HG03520 (cell line): ENCODE measurements at regions not wholly inside any gene's neighbourhood (a gene's known extent, or its start where the extent isn't known, plus 50 kb on each side); places are given as distances from the start of the nearest gene placed in this dataset.

Experiments used
- ATAC-seq: cut with Tn5 transposase; IDR thresholded peaks from one replicate; pipeline ENCODE4 v1.9.1; 2021; ENCODE audit warnings: mild to moderate bottlenecking, moderate library complexity; ENCODE audit not compliant: unreplicated experiment

DNA sequence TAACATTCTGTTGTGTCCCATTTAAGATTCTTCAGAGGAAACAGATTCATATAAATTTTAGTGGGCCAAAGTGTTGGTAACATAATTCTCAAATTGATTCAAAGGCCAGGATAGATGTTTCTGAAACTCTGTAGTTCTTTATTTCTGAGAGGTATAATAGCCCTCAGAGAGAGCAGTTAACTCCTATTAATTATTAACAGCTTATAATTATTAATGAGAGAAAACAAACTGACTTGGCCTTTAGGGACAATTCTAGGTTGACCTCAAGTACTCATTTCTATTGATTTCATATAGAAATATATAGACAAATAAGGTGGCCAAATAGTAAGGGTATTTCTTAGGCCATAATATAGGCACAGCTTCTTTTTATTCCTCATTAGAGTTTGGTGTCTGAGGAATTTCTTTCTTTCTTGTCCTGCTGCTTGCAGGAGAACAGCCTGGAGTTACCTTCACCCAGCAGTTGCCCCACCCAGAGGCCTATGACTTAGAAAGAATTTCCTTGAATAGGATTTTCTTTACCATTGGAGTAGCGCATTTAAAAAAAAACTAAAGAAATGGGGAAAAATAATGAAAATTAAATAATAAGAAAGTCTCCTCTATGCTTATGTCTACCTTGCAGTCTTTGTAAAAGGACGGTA, 1430.1 kb upstream of the SPRY2 start:
- ATAC-seq: no peak

- ATAC-seq: no peak
These were observed 1421.5 kb upstream of the SPRY2 start for GRCh38 chr13:81762449-81762848.

DNA sequence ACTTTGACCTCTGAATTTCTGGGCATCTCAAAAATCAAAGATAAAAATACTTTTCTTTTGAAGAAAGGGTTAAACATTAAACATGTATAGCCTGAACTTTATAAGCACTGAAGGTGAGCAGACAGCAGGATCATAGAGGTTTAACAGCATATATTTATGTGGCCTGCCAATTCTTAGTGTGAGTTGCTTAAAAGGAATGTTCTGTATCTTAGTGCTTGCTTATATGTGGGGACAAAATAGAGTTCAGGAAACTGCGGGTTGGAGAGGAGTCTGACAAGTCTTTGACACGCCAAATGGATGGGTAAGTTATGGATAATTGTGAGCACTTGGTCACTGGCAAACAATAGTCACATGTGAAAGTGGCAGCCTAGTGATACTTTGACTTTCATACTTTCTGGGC, 1419.4 kb upstream of the SPRY2 start:
- no peak for ATAC-seq

DNA sequence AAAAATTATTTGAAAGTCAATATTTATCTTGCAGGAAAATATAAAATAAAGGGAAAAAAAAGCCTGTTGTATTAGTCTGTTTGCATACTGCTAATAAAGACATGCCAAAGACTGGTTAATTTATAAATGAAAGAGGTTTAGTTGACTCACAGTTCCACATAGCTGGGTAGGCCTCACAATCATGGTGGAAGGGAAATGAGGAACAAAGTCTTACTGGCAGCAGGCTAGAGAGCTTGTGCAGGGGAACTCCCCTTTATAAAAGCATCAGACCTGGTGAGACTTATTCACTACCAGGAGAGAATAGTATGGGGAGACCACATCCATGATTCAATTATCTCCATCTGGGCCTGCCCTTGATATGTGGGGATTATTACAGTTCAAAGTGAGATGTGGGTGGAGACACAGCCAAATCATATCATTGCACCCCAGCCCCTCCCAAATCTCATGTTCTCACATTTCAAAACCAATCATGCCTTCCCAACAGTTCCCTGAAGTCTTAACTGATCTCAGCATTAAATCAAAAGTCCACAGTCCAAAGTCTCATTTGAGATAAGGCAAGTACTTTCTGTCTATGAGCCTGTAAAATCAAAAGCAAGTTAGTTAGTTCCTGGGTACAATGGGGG, 1416.5 kb upstream of the SPRY2 start:
- no peak for ATAC-seq

DNA sequence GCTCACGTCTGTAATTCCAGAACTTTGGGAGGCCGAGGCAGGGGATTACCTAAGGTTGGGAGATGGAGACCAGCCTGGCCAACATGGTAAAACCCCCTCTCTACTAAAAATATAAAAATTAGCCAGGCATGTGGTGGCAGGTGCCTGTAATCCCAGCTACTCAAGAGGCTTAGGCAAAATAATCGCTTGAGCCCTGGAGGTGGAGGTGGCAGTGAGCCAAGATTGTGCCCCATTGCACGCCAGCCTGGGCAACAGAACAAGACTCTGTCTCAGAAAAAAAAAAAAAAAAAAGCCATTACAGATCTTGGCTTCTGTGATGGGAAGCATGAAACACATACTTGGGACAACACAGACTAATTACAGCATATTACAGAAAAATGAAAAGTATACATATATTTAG, 1404.5 kb upstream of the SPRY2 start:
- ATAC-seq: no peak

- ATAC-seq: no peak
These were observed 1397.4 kb upstream of the SPRY2 start for GRCh38 chr13:81738364-81738763.

DNA sequence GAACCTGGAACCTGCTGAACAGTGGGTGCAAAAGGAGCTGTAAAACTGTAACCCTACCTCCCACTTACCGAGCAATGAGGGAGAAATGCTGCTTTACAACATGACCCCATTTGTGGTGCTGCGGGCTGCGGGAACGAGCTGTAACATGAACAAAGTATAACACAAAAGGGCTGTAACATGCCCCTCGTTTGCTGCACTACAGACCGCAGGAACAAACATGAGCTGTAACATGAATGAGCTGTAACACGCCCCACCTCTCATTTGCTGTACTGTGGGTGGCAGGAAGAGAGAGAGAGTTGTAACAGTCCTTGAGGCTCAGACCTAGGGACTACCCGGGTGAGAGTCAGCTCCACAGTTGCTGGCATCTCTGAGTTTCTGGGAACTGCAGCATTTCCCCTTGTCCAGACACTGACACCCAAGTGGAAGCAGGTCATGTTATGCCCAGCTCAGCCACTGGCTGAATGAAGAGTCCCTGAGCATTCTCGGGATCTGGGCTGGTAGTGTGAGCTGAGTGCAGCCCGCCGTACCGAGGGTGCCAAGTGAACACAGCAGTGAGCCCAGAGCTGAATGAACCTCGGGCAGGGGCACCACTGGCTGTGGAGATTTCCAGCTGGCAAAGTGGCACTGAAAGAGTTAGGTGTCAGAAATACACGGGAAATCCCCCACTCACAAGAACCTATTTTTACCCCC, 1385.3 kb upstream of the SPRY2 start:
- no peak for ATAC-seq

DNA sequence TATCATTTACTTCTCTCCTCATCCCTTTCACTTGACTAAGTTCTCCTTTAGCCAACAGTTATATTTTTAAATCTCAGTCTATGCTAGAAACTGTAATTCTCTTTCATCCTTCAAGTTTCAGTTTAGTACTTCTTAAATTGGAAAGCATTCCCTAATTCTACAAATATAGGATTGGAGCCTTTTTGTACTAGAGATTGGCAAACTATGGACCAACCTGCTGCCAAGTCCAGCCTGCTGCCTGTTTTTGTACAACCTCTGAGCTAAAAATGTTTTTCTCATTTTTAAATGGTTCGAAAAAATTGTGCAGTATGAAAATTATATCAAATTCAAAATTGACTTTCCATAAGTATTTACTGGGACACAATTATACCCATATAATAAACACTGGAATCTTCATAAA, 1381.5 kb upstream of the SPRY2 start:
- no peak for ATAC-seq

GRCh38 chr13:81721400-81721799, 1380.5 kb upstream of the SPRY2 start:
- no peak for ATAC-seq

DNA sequence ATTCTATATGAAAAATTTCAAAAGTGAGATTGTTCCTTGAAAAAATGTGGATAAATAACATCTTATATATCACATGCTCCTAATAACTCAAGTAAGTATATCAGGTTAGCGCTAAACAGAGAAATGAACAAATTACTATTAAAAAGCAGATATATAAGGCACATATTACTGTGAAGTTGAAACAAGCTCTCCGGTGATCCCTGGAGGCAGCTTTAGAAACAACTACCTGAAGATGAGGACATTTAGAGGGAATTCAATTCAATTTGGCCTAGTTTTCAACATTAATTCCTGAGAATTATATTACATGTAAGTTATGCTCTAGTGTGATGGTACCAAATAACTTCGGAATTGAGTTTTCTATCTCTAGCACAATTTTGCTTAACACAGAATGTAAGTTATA, 1373.6 kb upstream of the SPRY2 start:
- ATAC-seq: no peak

DNA sequence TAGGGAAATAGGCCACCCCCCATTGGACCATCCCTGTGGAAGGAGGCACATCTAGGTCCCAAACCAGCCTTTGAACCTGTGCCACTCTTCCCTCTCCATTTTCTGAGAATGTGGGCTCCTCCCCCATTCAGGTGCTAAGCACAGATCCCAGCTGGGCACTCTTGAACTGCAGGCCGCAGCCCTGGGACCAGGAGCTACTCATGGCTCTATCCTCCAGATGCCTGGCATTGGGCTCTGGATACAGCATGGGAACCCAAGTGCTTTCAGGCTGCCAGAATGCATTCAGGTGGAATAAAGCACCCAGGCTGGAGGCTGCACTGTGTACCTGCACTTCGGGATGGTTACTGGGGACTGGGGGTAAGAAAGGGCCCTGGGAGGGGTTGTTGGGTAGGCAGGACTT, 1372.3 kb upstream of the SPRY2 start:
- ATAC-seq: no peak

DNA sequence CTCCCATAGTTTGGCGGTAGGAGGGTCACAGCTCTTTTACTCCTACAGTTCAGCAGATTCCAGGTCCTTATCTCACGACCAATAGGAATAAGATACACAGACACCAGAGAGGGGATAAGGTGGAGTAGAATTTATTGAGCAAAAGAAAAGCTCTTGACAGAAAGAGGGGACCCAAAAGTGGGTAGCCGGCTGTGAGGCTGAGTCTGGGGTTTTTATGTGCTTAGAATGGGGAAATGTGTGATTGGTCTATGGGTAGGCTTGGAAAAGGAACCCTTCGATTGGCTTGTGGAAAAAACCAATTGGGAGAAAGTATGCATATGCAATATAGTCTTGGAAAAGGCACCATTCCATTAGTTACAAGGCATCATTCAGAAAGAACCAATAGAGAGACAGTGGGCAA, 1356.9 kb upstream of the SPRY2 start:
- ATAC-seq: no peak

DNA sequence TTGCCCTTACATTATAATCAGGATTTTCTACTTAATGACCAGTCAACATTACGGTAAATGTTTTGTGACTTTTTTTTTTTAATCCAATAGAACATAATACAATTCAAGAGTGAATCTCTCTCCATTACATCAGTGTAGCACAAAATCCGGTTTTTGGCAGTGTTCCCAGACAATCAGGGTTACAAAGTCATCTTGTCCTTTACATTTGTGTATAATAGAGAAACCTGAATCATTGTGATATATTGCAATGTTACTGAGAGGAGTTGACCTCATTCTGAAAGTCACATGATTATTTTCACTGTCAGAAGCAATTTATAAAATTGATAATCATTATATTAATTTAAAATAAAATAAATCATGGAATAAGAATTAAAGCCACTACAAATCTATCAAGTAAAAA, 1346.0 kb upstream of the SPRY2 start:
- no peak for ATAC-seq

GRCh38 chr13:81683521-81683920, 1342.6 kb upstream of the SPRY2 start:
- no peak for ATAC-seq

DNA sequence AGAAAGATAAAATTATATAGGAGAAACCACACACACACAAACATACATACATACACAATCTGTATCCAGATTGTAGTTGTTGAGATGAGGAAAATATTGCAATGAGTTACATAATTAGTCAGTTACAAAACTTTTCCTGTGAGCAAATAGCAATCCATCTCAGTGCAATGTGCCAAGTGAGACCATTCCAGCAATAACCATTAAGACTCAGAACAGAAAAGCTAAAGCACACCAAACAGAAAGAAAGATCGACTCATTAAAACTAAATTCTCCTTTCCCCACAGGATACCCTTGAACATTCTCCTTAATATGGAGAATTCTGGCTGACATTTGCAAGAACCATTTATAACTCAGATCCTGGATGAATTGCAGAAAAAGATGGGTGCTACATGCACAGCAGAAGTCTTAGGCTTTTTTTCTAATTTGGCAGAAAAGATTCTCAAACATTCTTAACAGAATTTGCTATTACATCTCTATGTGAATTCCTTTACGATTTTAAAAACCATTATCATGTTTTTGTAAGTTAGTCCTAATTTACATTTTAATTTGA, 1341.2 kb upstream of the SPRY2 start:
- no peak for ATAC-seq

DNA sequence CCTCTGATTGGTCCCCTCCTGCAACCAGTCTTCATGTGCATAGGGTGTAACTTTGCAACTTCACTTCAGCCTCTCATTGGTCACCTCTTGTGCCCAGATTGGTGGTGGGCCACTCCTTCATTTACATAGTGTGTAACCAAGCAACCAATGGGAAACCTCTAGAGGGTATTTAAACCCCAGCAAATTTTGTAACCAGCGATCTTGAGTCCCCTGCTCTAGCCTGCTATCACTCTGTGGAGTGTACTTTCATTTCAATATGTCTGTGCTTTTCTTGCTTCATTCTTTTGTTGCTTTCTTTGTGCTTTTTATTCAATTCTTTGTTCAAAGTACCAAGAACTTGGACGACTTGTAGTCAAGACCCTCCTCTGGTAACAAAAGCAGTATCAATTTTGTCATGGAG, 1336.9 kb upstream of the SPRY2 start:
- no peak for ATAC-seq

DNA sequence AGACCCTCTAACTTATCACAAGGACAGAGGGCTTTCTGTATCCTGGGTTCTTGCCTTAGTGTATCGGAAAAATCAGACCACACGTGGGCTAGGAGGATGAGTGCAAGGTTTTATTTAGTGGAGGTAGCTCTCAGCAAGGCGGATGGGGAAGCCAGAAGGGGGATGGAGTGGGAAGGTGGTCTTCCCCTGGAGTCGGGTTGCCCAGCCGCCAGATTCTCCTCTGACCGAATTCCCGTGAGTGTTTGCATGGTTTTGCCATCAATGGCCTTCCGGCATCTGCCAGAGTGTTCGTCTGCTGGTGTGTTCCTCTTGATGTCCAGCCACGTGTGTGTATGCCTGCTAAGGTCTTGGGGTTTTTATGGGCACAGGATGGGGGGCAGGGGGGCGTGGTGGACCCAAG, 1335.1 kb upstream of the SPRY2 start:
- no peak for ATAC-seq

DNA sequence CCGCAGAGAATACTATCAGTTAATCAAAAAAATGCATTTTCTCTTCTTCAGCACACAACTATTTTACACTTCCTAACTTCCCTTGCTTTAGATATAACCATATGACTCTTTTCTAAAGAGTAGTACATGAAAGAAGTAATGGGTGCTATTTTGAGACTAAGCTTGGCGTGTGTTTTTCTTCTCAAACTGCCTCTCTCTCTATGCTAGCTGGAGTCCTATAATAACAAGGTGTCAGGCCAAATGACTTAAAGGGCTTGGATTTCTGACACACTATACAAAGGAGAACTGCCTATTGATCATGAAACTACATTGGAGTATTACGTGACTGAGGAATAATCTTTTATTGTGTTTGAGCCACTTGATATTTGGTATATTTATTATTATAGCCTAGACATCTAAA, 1330.1 kb upstream of the SPRY2 start:
- ATAC-seq: no peak

DNA sequence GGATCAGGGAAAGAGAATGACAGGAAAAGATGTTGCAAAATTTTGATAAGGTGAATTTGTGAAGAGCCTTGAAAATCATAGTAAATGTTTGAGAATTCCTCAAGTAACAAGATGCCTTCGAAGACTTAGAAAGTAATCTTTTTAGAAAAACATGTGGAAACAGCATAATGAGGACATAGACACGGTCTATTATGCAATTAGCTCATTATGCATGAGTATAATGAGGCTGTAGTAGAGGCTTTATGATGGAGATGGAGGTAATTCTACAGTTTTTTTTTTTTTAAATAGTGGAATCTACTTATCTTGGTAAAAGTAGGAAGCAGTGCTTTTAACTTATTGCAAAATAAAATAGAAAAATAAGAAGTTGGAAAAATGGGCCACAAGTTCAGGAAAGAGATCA, 1329.1 kb upstream of the SPRY2 start:
- ATAC-seq: no peak

DNA sequence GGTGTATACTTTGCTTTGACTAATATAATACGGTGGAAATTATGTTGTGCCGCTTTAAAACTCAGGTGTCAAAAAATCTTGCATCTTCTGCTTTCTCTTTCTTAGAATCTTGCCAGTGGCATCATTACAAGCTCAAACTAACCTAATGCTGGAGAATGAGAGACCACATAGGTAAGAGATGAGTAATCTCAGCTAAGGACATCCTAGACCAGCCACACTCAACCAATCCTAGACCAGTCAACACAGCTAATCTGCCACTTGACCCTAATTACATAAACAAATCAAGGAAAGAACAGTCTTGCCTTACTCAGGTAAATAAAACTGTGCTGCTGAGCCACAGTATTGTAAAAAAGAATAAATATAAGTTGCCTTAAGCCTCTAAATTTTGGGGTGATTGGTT, 1323.9 kb upstream of the SPRY2 start:
- no peak for ATAC-seq

DNA sequence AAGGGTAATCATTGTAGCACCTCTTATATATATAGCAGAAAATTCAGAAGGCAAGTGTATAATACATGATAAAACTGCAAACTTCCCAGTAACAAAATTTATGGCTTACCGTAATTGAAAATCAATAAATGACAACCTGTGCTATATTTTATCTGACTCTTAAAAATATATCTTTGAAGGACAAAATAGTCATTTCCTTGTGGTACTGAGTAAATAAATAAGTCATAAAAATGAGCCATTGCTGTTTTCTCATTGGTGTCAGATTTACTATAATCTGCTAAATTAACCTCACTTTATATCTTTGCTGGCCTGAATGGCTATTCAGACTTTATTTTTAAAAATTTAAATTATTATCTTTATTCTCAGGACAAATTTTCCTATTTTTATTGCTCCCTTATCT, 1319.1 kb upstream of the SPRY2 start:
- no peak for ATAC-seq
